Right kidney (tissue), 1 donor: ENCODE measurements at regions not wholly inside any gene's neighbourhood (a gene's known extent, or its start where the extent isn't known, plus 50 kb on each side); places are given as distances from the start of the nearest gene placed in this dataset.
"Not testable (repeated sequence)": the region's sequence is repeated elsewhere in the genome, so short reads cannot be mapped to it uniquely, and the experiment has no call there.

ENCODE experiments used
- DNase-seq: peaks from one replicate; pipeline ENCODE4 v3.0.0-alpha.2; 2016

GRCh38 chr2:166831930-166832329 is 56.4 kb upstream of the XIRP2 start:
- DNase-seq: no peak

GRCh38 chr2:166825914-166826313 is 62.4 kb upstream of the XIRP2 start:
- DNase-seq: no peak

GRCh38 chr2:166814335-166814734 is 73.9 kb upstream of the XIRP2 start:
- DNase-seq: no peak

GRCh38 chr2:166812166-166812891 is 76.0 kb upstream of the XIRP2 start:
- DNase-seq: no peak

- no peak for DNase-seq
Measured at GRCh38 chr2:166805753-166806152, 82.5 kb upstream of the XIRP2 start.

- DNase-seq: peak; percentile 37
Measured at GRCh38 chr2:166803373-166804000, 84.8 kb upstream of the XIRP2 start.

- DNase-seq: no peak
Measured at GRCh38 chr2:166802475-166802874, 85.8 kb upstream of the XIRP2 start.

GRCh38 chr2:166792808-166793207 is 95.5 kb upstream of the XIRP2 start:
- no peak for DNase-seq

GRCh38 chr2:166786707-166787106 is 101.6 kb upstream of the XIRP2 start:
- DNase-seq: no peak

- DNase-seq: no peak
Measured at GRCh38 chr2:166784296-166784946, 103.9 kb upstream of the XIRP2 start.

GRCh38 chr2:166775176-166775575 is 113.1 kb upstream of the XIRP2 start:
- DNase-seq: no peak

- no peak for DNase-seq
Measured at GRCh38 chr2:166773308-166773949, 114.9 kb upstream of the XIRP2 start.

- DNase-seq: no peak
Measured at GRCh38 chr2:166768393-166769123, 119.7 kb upstream of the XIRP2 start.

GRCh38 chr2:166766769-166767322 is 121.4 kb upstream of the XIRP2 start:
- not testable (repeated sequence) for DNase-seq

GRCh38 chr2:166766220-166766619 is 122.1 kb upstream of the XIRP2 start:
- DNase-seq: no peak

- DNase-seq: no peak
Measured at GRCh38 chr2:166765141-166765540, 123.1 kb upstream of the XIRP2 start.

GRCh38 chr2:166764702-166765101 is 123.6 kb upstream of the XIRP2 start:
- no peak for DNase-seq

GRCh38 chr2:166764216-166764615 is 124.1 kb upstream of the XIRP2 start:
- DNase-seq: no peak

GRCh38 chr2:166762746-166763145 is 125.5 kb upstream of the XIRP2 start:
- DNase-seq: no peak

GRCh38 chr2:166758956-166759355 is 129.3 kb upstream of the XIRP2 start:
- no peak for DNase-seq

- DNase-seq: no peak
Measured at GRCh38 chr2:166750624-166751023, 137.7 kb upstream of the XIRP2 start.

- not testable (repeated sequence) for DNase-seq
Measured at GRCh38 chr2:166744117-166744516, 144.2 kb upstream of the XIRP2 start.
